ENCODE measurements at regions not wholly inside any gene's neighbourhood (a gene's known extent, or its start where the extent isn't known, plus 50 kb on each side); places are given as distances from the start of the nearest gene placed in this dataset.
"Not testable (repeated sequence)": the region's sequence is repeated elsewhere in the genome, so short reads cannot be mapped to it uniquely, and the experiment has no call there.

DNA sequence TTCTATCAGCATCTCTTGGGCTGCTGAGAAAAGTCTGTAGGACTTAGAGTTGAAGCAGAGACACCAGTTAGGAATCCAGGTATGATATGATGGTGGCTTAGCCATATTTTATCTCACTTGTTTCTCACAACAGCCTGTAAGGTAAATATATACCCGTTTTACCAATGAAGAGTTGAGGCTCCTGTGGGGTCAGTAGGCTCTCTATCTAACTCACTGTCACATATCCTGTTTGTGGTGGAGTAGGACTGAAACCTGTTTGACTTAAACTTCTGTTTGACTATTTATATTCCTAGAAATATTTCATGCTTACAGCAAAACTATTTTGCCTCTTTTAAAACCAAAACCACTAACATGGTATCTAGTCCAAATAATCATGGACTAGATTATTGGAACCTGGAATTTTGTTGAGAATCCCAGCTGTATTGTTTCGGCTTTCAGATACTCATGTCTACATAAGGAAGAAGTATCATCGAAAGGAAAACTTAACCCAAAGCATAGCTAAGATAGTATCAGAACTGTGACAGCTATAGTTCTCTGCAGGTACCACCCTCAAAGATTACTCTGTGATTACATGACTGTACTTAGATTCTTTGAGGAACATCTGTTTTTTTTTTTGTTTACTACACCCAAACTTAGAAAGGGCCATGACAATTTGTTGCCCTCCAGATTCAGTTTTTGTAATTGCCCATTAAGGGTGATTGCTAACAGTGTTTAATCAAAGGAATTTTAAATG, 216.1 kb upstream of the THUMPD2 start:
- DNase-seq, result no peak

DNA sequence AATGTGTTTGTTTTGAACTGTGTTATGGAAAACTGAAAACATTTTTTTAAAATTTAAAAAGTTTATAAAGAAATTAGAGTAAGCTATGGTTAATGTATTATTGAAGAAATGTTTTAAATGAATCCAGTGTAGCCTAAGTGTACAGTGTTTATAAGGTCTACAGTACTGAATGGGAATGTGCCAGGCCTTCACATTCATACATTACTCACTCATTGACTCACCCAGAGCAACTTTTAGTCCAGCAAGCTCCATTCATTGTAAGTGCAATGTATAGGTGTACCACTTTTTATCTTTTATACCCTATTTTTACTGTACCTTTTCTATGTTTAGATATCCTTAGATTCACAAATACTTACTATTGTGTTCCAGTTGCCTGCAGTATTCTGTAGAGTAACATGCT, 215.1 kb upstream of the THUMPD2 start:
- DNase-seq, result no peak

DNA sequence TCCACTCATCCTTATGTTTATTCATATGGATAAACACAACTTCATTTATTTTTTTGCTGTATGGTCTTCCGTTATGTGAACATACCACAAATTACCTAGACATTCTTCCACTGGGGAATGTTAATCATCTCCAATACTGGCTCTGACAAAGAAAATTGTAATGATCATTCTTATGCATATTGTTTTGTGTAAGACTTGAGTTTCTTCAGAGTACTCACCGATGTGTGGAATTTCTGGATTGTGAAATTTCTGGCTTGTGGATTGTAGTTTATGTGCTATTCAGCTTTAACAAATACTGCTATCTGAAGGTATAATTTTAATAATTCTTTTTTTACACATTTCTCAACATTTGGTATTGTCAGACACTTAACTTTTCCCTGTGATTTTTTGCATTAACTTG, 212.2 kb upstream of the THUMPD2 start:
- no peak for DNase-seq

DNA sequence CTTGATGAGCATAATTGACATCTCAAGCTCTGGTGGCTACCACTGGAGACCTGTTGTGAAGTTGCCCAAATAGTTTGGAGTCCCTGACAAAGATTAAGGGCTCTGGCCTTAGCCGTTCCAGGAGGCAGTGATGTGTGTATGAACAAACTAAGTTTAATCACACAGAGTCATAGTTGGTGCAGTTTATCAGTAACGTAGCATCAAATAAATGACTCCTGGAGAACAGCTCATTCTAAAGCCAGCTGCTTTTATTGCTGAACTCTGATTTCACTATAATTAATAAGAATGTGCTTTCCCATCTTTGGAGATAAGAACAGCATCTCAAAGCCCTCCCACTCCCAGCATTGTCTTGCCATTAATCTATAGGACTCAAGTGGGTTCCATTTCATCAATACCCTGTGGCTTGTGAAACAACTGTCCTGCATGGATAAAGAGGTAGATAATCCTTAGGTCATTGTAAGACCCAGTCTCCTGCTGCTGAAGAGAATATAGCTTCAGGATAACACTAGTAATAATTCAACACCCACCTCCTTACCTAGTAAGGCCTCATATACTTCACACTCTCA, 211.4 kb upstream of the THUMPD2 start:
- DNase-seq, result no peak

DNA sequence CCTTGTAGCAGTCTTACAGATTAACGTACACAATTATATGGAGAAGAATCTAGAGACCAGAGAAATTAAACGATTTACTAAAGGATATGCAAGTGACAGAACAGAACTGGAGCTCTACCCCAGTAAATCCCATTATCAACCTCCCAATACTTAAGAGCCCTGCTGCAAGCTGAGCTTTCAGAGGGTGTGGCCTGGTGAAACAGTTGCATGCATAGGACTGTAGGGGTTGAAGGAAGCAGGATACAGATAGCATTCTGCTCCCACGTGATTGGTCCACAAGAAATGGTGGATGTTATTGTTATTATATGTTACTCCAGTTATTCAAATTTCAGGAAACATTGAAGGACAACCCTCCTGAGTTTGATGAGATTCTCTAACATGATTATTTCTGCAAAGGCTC, 210.8 kb upstream of the THUMPD2 start:
- no peak for DNase-seq

DNA sequence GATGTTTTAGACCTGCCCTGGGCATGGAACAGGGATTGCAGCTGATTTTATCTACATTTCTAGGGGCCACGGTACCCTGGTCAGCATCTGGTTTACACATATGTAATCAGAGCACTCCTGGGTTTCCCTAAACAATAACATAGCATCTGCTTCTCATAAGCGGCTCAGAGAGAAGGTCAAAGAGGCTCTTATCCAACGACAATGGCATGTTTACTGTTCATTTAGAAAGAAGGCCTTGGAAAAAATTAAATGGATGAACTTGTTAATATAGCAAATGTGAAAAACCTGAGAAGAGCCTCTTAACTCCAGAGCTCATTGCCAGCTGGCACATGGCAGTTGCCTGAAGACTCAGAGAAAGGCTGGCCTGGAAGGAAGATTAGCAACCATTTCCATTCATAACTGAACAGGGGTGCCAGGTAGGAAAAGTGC, 202.8 kb upstream of the THUMPD2 start:
- DNase-seq, result no peak

DNA sequence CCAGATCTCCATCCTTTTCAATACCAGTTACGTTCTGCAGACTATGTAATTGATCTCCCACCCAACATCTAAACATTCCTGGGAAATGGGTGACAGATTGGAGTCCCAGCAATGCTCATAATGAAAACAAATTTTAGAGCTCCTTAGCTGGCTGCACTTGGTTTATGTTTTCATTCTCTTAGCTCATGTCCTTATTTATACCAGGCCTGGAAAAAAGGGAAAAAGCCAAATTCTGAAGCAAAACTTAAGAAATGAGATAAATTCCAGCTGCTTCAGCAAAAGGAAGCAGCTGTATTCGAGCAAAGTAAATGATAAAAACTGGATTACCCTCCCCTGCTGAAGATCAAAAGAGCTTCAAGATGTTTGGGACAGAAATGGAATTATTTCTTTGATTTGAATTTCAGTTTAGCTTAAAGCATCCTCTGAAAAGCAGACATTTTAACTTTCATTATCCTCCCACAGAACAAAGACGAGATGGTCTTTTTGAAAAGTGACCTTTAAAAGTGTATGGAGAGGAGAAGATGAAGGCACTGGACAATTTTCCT, 196.5 kb upstream of the THUMPD2 start:
- no peak for DNase-seq

DNA sequence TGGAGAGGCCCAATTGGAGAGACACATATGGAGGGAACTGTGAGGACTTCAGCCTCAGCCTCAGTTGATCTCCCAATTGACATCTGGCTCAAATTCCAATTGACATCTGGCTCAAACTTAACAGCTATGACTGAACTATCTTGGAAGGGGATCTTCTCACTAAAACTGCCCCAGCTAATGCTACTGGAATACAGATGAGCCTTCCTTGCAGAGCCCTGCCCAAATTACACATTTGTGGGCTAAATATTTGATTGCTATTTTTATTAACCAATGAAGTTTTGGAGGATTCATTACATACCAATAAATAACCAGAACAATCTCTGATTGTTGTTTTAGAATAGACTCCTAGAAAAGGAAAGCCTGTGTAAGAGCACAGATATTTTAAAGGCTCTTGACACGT, 189.0 kb upstream of the THUMPD2 start:
- no peak for DNase-seq

DNA sequence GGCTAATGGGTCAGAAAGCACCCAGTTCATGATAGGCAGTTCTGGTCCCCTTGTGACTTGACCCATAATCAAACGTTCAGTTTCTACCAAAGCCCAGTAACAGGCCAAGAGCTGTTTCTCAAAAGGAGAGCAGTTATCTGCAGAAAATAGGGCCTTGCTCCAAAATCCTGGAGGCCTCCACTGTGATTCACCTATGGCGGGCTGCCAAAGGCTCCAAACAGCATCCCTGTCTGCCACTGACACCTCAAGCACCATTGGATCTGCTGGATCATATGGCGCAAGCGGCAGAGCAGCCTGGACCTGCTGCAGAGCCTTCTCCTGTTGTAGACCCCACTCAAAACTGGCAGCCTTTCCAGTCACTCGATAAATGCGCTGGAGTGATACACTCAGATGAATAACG, 181.6 kb upstream of the THUMPD2 start:
- not testable (repeated sequence) for DNase-seq

DNA sequence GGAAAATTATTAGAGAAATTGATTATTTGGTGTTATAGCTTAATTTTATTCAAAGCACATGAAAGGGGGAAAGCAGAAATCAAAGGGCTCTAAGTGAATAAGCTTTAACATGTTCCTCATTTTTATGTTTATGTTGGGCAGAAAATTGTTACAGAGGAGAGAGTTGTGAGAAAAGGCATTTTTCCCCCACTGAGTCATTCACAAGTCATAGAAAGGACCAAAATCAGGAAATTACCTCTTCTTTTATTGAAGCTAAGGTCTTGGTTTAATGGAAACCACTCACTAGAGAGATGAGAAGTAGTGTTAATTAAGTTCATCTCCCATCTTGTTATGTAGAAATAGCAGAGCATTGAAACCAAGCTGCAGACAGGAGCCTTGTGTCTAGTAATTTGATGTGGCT, 175.3 kb upstream of the THUMPD2 start:
- DNase-seq, result no peak

DNA sequence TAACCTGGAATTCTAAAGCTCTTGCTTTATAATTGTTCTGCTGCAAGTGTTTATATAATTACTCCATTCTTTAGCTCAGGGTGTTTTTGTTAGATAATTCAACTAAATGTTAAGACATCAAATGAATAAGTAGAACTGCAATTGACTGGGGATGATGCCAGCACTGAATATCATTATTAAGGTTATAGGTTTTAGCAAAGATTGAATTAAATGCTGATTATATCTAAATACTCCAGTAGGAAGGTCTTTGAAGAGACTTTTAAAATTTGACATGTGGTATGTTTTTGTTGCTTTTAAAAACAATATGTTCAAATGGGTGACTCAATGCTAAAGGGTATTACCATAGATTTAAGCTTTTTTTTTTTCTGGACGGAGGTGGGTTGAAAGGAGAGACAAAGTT, 170.1 kb upstream of the THUMPD2 start:
- DNase-seq, result no peak

DNA sequence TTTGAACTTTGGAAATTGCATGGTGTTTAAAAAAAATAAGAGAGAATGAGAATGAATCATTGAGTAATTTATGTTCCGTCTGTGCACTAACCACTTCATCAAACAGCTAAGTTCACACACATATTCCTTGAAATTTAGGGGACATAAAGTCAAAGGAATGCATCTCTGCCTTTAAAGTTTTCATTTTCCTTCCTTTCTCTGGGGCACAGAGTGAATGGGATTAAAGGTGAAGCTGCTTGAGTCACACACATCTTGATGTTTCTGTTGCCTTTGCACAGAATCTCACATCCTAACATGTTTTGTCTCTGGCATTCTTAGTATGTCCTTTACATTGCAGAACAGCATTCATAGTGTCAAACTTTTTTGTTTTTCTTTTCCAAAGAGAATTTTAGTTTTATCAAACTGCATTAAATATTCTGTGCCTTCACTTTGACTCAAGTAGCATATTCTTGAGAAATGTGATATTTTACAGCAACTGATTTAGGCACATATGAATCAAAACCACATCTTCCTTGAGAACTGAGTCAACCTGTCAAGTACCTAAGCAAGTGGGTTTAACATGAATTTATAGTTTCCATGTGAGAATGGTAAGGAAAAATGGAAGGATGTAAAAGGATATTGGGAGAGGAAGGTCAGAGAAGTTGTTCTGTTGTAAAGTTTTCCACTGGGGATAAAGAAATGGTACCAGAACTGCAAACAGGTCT, 169.1 kb upstream of the THUMPD2 start:
- no peak for DNase-seq

DNA sequence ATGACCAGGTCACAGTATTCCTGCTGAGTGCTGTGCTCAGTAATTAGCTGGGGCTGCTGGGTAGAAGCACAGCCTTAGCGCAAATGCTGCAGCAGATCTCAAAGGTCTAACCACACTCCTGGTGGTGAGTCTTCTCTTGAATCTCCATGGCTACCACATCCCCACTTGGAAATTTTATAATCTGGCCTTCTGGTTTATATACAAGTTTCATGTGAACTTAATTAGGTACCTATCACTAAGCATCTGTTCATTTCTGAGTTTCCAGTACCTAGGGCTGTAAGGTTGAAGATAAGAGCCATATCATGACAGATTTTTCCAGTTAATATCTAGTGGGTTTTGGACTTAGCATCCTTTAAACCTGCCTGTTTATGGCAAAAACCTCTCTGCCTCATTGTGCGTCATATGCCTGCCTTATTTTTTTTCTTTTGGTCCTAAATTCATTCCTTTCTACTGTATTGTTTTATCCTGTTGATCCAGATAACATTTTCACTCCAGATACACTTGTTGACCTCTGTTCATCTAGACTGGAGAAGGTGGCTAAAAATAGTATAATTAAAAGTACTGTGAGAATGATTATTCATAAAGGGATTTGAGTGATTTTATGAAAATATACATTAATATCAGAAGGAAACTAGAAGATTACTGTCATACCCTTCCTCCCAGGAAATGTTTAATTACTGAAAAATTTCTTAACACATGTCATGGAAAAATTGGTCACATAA, 168.4 kb upstream of the THUMPD2 start:
- no peak for DNase-seq

DNA sequence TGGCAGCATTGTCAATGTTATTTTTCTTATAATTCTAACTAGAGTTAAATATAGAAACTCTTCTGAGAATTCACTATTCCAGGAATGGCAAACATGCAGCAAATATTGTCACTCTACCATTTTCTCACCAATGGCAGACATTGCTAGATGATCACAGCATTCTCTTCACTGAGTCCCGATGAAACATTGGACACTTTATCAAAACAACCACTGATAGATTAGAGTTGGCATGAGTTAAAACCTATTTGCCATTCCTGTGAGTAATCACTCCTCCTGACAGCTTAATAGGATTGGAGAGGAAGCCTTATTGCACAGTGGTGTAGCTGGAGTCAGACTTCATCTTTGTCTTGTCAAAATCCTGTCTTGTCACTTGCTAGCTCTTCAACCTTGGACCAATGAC, 163.9 kb upstream of the THUMPD2 start:
- no peak for DNase-seq

DNA sequence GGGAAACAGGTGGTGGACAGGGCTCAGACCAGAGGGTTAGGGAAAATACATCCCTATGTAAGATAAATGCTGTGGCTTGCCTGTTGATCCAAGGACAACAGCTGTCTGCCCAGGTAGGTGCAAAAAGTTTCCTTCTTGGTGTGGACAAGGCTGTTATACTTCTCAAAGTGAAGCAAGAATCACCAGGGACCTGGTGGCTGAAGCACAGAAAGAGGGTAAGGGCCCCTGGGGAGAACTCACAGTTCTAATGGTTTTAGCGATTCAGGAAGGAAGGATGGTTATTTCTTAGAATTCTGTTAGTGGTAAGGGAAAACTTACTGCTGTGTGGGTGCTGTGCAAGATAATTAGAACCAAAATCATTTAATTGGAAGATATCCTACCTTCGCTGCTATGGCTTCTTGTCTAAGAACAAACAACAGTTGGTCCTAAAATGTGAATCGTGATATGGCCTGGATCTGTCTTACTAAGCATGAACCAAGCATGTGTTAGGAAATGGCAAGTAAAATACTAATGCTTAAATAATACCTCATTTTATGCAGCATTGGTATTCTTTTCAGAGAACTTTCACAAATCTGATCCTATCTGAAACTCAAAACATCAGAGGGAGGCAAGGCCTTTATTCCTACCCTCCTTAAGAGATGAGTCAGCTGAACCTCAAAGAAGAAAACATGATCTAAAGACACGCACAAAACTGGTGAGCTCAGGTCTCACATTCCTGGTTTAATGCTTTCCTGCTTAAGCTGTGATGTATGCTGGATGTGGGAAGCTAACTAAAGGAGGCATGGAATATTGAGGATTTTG, 159.2 kb upstream of the THUMPD2 start:
- no peak for DNase-seq

DNA sequence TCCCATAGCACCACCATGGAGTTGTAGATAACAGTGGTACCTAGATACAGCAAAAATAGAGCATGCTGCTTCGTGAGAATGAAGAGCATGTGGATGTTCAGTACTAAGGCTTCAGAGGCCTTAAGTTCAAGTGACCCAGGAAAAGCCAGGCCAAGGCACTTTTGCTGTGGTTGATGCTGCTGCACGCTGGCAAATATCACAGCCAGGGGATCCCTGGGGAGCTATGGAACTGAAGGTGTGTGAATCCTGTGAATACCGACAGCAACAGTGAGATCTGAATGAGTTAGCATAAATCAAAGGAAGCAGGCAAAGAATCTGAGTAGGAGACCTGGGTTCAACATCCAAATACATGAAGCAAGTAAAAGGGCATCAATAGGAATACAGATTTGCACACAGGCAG, 158.6 kb upstream of the THUMPD2 start:
- DNase-seq, result no peak

DNA sequence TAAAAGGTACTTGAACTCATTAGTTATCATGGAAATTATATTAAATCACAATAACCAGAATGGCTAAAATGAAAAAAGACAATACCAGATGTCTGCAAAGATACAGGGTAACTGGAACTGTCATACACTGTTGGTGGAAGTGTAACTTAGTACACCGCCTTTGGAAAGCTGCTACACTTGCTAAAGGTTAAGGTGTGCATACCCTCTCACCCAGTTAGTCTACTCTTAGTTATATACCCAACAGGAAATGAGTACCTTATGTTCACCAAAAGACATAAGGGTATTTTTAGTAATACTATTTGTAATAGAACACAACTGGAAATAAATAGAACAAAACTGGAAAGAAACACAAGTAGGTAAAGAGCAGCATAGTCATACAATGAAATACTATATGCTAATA, 155.8 kb upstream of the THUMPD2 start:
- DNase-seq, result no peak

DNA sequence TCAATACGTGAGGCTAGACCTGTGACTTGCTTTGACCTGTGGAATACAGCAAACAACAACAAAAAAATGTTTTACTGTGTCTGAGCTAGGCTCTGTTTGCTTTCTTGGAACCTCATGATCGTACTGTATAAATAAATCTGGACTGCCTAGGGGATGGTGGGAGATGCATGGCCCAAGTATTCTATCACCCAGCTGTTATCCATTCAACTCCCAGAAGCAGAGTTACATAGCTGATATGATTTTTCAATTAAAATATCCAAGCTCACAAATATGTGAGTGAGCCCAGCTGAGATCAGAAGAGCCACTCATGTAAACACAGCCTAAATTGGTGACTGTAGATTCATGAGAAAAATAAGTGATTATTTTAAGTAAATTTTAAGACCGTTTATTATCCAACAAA, 154.1 kb upstream of the THUMPD2 start:
- DNase-seq, result no peak

DNA sequence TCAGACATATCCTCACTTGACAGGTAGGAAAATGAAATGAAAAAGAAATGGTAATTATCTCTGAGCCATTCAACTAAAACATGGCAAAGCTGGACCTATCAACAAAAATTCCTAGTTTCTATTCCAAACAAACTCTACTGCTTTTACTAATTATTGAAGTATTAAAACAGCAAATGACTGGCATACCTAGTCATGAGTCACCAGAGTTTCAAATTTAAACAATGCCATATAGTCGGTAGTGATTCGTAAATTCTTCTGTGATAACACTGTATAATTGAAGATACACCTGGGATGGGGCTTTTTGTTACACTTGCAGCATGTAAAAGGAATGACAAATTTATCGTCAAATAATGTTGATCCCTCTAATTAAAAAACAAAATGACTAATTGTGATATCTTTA, 153.1 kb upstream of the THUMPD2 start:
- no peak for DNase-seq

DNA sequence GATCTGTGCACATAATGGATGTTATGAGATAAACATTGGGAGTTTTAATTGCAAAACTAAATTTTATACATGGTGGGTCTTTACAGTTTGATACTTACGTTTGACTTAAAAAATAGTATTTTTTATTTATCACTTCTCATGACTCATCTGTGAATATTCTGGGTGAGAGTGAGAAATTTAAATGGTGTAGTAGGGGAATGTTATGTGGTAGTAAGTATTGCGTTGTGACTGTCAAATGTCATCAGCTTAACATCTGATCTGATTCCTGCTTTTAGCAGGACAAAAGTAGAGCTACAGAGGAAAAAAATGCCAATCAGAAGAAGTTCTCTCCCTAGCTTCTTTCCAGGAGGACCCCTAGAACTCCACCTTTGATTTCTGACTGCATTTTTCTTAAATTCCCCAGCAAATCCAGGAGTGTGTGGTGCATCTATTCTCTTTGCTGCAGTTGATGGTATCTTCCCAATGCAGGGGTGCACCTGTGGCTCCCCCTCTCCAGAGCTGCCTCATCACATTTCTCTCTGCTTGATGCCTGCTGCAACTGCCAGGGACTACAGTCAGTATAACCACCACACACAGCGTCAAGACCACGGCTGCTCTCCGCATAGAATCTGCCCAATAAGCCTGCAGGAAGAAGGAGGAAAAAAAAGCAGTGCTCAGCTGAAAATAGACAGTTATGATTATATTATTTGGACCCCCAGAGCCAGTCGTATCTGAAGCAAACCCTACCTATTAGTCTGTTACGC, 151.3 kb upstream of the THUMPD2 start:
- no peak for DNase-seq

DNA sequence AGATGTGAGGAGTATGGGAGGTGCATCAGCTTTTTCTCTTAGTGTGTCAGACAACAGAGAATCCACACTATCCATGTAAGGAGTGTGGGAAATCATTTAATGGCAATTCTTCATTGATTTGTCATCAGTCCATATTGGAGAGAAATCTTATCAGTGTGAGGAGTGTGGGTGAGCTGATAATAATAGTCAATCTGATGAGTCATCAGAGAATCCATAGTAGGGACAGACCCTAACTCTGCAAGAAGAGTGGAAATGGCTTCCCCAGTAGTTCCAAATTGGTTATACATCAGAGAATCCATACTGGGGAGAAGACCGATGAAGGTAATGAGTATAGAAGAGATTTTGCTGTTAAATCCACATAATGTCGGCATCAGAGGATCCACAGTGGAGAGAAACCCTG, 150.5 kb upstream of the THUMPD2 start:
- DNase-seq, result no peak

DNA sequence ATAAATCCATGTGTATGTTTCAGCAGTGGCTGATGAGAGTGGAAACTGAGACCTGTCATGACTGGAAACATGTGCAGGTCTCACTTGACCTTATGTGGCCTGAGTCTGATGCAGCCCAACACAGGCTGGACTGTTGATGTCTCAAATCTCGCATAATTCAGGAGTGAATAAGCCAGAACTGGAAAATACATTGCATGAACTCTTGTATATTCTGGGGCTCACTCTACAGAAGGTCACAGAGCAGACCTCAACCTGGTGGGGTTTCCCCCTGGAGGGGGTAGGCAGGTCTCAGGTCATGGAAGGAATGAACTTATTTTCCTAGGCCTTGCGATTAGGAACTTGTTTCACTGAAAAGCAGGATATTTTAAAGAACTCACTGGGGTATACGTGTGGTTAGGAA, 146.3 kb upstream of the THUMPD2 start:
- no peak for DNase-seq
